Right atrium auricular region (tissue), 2 donors: ENCODE measurements at regions not wholly inside any gene's neighbourhood (a gene's known extent, or its start where the extent isn't known, plus 50 kb on each side); places are given as distances from the start of the nearest gene placed in this dataset.

ENCODE experiments used
- DNase-seq: peaks from one replicate; pipeline ENCODE4 v3.0.0-alpha.2; 2019; ENCODE audit warnings: low spot score
- H3K27ac ChIP-seq, 2 donors: fragments of 200-600 bp; sonication (generic); 1 replicate in 1 of 2; 2 replicates in 1 of 2; pipeline ENCODE4 v1.5.1; 2016 to 2019
- H3K27me3 ChIP-seq, 2 donors: fragments of 200-600 bp; sonication (generic); one replicate each; pipeline versions ENCODE4 v1.5.1 to v1.6.0; 2017 to 2019
- H3K36me3 ChIP-seq: fragments of 200-600 bp; sonication (generic); one replicate; pipeline ENCODE4 v1.5.1; 2016
- H3K4me1 ChIP-seq, 2 donors: fragments of 200-600 bp; sonication (generic); one replicate each; pipeline versions ENCODE4 v1.5.1 to v1.6.0; 2017 to 2019
- H3K4me3 ChIP-seq, 2 donors: fragments of 200-600 bp; sonication (generic); 1 replicate in 1 of 2; 2 replicates in 1 of 2; pipeline ENCODE4 v1.5.1; 2017 to 2019; ENCODE audit warnings: mild to moderate bottlenecking in 1 of 2, moderate library complexity in 1 of 2
- H3K9me3 ChIP-seq, 2 donors: fragments of 200-600 bp; sonication (generic); one replicate each; pipeline ENCODE4 v1.5.1; 2019
- TF ChIP-seq, protein P1 (sequence below), 2 donors: fragments of 200-600 bp; sonication (generic); IDR thresholded peaks; one replicate each; pipeline ENCODE4 v1.5.1; 2019; ENCODE audit warnings: antibody characterized with exemption in 2 of 2

DNA sequence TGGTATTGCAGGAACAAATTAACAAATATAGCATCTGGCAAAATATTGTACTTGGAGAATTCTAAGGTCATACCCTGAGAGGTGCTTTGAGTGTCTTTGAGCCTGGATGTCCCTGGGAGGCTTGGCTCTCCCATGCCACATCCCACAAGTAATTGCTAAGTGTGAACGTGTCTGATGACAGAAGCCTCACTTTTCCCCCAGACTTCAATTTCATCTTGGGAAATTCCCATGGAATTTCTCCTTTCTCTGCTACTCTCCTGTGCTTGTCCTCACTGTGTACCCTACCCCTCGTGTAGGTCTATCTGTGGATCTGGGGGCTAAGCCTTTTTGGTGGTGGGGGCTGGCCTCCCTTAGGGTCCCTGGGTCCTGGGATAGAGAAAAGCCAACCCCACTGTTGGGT, 293.3 kb downstream of the TCF7L2 start:
- Histone ChIP-seq H3K4me1 (no peaks in the 10 kb centered on the region), H3K27me3 (no peaks in the 10 kb centered on the region), H3K4me3 (no peak overlapping the region), H3K36me3 (no peaks in the 10 kb centered on the region), H3K27ac (no peak overlapping the region), H3K9me3 (no peaks in the 10 kb centered on the region)
- TF ChIP-seq, protein P1, sequence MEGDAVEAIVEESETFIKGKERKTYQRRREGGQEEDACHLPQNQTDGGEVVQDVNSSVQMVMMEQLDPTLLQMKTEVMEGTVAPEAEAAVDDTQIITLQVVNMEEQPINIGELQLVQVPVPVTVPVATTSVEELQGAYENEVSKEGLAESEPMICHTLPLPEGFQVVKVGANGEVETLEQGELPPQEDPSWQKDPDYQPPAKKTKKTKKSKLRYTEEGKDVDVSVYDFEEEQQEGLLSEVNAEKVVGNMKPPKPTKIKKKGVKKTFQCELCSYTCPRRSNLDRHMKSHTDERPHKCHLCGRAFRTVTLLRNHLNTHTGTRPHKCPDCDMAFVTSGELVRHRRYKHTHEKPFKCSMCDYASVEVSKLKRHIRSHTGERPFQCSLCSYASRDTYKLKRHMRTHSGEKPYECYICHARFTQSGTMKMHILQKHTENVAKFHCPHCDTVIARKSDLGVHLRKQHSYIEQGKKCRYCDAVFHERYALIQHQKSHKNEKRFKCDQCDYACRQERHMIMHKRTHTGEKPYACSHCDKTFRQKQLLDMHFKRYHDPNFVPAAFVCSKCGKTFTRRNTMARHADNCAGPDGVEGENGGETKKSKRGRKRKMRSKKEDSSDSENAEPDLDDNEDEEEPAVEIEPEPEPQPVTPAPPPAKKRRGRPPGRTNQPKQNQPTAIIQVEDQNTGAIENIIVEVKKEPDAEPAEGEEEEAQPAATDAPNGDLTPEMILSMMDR (IDR thresholded peaks at IDR 0.05): no peak
- DNase-seq: no peak

DNA sequence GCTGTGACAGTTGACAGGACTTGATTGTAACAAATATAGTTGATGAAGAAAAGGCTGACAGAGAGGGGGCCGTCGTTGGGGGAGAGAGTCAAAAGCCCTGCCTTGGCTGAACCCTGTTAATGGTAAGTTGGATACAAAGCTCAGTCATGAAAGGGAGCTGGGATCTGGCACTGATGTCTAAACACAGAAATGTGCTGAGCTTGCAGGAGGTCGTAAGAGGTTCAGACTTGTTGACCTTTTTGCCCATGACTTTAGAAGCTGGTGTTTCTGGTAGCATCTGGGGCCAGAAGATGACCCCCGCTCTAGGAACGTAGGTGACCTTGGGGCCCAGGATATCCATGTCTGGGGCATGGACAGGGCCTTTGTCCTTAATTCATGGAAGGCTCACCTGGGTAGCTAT, 294.7 kb downstream of the TCF7L2 start:
- DNase-seq: no peak
- TF ChIP-seq, protein P1 (IDR thresholded peaks at IDR 0.05): no peak
- Histone ChIP-seq H3K9me3 (no peaks in the 10 kb centered on the region), H3K4me1 (no peaks in the 10 kb centered on the region), H3K27me3 (no peaks in the 10 kb centered on the region), H3K36me3 (no peaks in the 10 kb centered on the region), H3K27ac (no peak overlapping the region), H3K4me3 (no peak overlapping the region)

DNA sequence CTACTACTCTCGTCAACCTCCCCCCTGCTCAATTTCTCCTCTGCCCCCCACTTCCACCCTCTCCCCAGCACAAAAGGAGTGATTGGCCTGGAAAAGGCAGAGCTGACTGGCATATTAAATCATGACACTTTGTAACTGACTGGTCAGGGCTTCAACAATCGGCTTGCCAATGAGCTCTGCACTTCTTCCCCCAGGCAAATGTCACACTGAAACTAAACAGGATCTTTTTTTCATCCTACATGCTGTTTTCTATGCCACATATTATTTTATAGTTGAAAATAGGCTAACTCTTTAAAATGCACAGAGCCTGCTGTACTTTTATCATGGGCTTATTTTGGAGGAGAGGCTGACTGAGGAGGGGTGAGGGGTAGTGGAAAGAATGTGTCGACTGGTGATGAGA, 295.2 kb downstream of the TCF7L2 start:
- H3K27ac ChIP-seq: no peak overlapping the region
- H3K9me3 ChIP-seq: no peaks in the 10 kb centered on the region
- DNase-seq: no peak
- TF ChIP-seq, protein P1 (IDR thresholded peaks at IDR 0.05): no peak
- H3K4me3 ChIP-seq: no peak overlapping the region
- no peaks in the 10 kb centered on the region for H3K27me3 ChIP-seq
- H3K4me1 ChIP-seq: no peaks in the 10 kb centered on the region
- no peaks in the 10 kb centered on the region for H3K36me3 ChIP-seq

DNA sequence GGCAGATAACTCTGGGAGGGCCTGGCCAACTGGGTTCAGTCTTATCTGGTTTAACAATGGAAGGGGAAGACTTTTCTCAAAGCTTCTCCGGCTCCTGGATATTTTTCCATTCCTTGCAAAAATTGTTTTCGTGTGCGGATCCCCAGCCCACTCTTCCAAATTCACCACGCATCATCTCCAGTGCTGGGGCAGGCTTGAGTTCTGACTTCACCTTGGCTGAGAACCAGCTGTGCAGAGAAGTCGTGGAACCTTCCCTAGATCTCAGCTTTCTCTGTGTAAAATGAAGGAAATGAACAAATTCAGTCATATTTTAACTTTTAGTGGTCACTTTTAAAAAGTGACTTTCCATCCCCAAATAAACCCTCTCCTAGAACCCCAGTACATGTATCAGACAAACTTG, 297.0 kb downstream of the TCF7L2 start:
- H3K27me3 ChIP-seq: no peaks in the 10 kb centered on the region
- H3K36me3 ChIP-seq: no peaks in the 10 kb centered on the region
- TF ChIP-seq, protein P1 (IDR thresholded peaks at IDR 0.05): no peak
- no peak for DNase-seq
- H3K4me3 ChIP-seq: no peak overlapping the region
- no peaks in the 10 kb centered on the region for H3K4me1 ChIP-seq
- H3K27ac ChIP-seq: no peak overlapping the region
- H3K9me3 ChIP-seq: no peaks in the 10 kb centered on the region

DNA sequence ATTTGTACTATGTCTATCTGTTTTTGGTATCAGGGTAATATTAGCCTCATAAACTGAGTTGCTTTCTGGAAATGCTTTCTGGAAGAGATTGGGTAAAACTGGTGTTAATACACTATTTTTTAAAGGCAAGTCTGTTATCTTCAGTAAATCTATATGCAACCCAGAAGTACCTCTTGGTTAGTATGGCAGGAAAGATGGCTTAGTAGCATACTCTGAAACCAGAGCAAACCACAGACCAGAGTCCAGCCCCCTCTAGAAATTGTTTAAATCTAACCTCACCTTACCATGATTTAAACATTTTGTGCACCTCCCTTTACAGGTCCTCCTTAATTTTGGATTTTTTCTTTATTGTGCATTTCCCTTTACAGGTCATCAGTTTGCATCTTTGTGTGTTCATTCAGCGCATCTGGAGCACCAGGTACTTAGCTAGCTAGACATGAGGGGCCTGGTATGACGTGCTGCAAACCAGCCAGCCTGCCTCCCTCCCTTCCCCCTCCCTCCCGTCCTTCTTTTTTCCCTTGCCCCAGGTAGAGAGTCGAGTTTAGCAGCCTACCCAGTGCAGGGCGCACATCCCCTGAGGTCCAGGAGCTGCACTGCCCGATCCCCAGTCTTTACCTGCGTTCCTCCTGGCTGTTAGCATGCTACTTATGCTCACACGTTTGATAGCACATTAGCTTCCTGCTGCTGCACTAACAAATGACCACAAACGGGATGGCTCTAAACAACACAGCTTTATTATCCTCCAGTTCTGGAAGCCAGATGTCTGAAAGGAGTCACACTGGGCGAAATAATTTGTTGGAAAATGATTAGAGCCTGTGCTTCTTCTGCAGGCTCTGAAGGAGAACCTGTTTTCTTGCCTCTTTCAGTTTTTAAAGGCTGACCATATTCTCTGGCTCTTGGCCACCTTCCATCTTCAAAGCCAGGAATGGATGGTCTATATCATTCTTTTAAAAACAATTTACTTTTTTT, 299.9 kb upstream of the HABP2 start:
- DNase-seq: no peak
- H3K4me1 ChIP-seq: no peaks in the 10 kb centered on the region
- no peak overlapping the region for H3K4me3 ChIP-seq
- H3K27ac ChIP-seq: no peak overlapping the region
- no peaks in the 10 kb centered on the region for H3K27me3 ChIP-seq
- TF ChIP-seq, protein P1 (IDR thresholded peaks at IDR 0.05): no peak
- no peaks in the 10 kb centered on the region for H3K36me3 ChIP-seq
- no peaks in the 10 kb centered on the region for H3K9me3 ChIP-seq
